ENCODE measurements at regions not wholly inside any gene's neighbourhood (a gene's known extent, or its start where the extent isn't known, plus 50 kb on each side); places are given as distances from the start of the nearest gene placed in this dataset.

GRCh38 chr1:187513190-187513589 lies 684.4 kb downstream of the PLA2G4A start:
- in situ Hi-C loops (cut with HindIII; ENCODE audit: low sequenced_read_pairs) = no loop called here
- DNase-seq (ENCODE audit: low read depth) = no peak
- no peak overlapping the region for H3K4me3 ChIP-seq (ENCODE audit: low read depth, low read length)
- TF ChIP-seq CTCF (IDR thresholded peaks at IDR 0.05; ENCODE audit: low read depth, low read length, missing control alignments) = no peak

- no peak overlapping the region for H3K4me3 ChIP-seq (ENCODE audit: low read depth, low read length)
- in situ Hi-C loops (cut with HindIII; ENCODE audit: low sequenced_read_pairs) = no loop called here
- no peak for TF ChIP-seq CTCF (IDR thresholded peaks at IDR 0.05; ENCODE audit: low read depth, low read length, missing control alignments)
- DNase-seq (ENCODE audit: low read depth) = no peak
These were observed 685.4 kb downstream of the PLA2G4A start for GRCh38 chr1:187514110-187514509.

- in situ Hi-C loops (cut with HindIII; ENCODE audit: low sequenced_read_pairs) = no loop called here
- H3K4me3 ChIP-seq (ENCODE audit: low read depth, low read length) = no peak overlapping the region
- DNase-seq (ENCODE audit: low read depth) = no peak
- no peak for TF ChIP-seq CTCF (IDR thresholded peaks at IDR 0.05; ENCODE audit: low read depth, low read length, missing control alignments)
These were observed 688.1 kb downstream of the PLA2G4A start for GRCh38 chr1:187516874-187517273.

- in situ Hi-C loops (cut with HindIII; ENCODE audit: low sequenced_read_pairs) = no loop called here
- no peak for TF ChIP-seq CTCF (IDR thresholded peaks at IDR 0.05; ENCODE audit: low read depth, low read length, missing control alignments)
- DNase-seq (ENCODE audit: low read depth) = no peak
- no peak overlapping the region for H3K4me3 ChIP-seq (ENCODE audit: low read depth, low read length)
These were observed 688.8 kb downstream of the PLA2G4A start for GRCh38 chr1:187517546-187517945.

- no peak overlapping the region for H3K4me3 ChIP-seq (ENCODE audit: low read depth, low read length)
- no peak for DNase-seq (ENCODE audit: low read depth)
- in situ Hi-C loops (cut with HindIII; ENCODE audit: low sequenced_read_pairs) = no loop called here
- TF ChIP-seq CTCF (IDR thresholded peaks at IDR 0.05; ENCODE audit: low read depth, low read length, missing control alignments) = no peak
These were observed 698.6 kb downstream of the PLA2G4A start for GRCh38 chr1:187527346-187527745.

- no peak for TF ChIP-seq CTCF (IDR thresholded peaks at IDR 0.05; ENCODE audit: low read depth, low read length, missing control alignments)
- in situ Hi-C loops (cut with HindIII; ENCODE audit: low sequenced_read_pairs) = no loop called here
- H3K4me3 ChIP-seq (ENCODE audit: low read depth, low read length) = no peak overlapping the region
- no peak for DNase-seq (ENCODE audit: low read depth)
These were observed 709.2 kb downstream of the PLA2G4A start for GRCh38 chr1:187537936-187538335.

- in situ Hi-C loops (cut with HindIII; ENCODE audit: low sequenced_read_pairs) = no loop called here
- no peak for TF ChIP-seq CTCF (IDR thresholded peaks at IDR 0.05; ENCODE audit: low read depth, low read length, missing control alignments)
- no peak overlapping the region for H3K4me3 ChIP-seq (ENCODE audit: low read depth, low read length)
- DNase-seq (ENCODE audit: low read depth) = no peak
These were observed 720.8 kb downstream of the PLA2G4A start for GRCh38 chr1:187549540-187549939.
